ENCODE measurements at regions not wholly inside any gene's neighbourhood (a gene's known extent, or its start where the extent isn't known, plus 50 kb on each side); places are given as distances from the start of the nearest gene placed in this dataset.
"Not testable (repeated sequence)": the region's sequence is repeated elsewhere in the genome, so short reads cannot be mapped to it uniquely, and the experiment has no call there.

- no peak for DNase-seq
These were observed 102.1 kb upstream of the IGLL5 start for GRCh38 chr22:22785316-22786065.

- no peak for DNase-seq
These were observed 101.1 kb upstream of the IGLL5 start for GRCh38 chr22:22786301-22787115.

- DNase-seq: no peak
These were observed 100.5 kb upstream of the IGLL5 start for GRCh38 chr22:22787151-22787550.

GRCh38 chr22:22787786-22788459 lies 99.7 kb upstream of the IGLL5 start:
- peak; percentile 79 for DNase-seq

GRCh38 chr22:22788460-22789037 lies 99.1 kb upstream of the IGLL5 start:
- DNase-seq: no peak

- no peak for DNase-seq
These were observed 98.2 kb upstream of the IGLL5 start for GRCh38 chr22:22789233-22789921.

- DNase-seq: no peak
These were observed 97.4 kb upstream of the IGLL5 start for GRCh38 chr22:22789922-22790845.

GRCh38 chr22:22791438-22792181 lies 96.0 kb upstream of the IGLL5 start:
- DNase-seq: no peak

GRCh38 chr22:22792205-22792786 lies 95.3 kb upstream of the IGLL5 start:
- not testable (repeated sequence) for DNase-seq

- not testable (repeated sequence) for DNase-seq
These were observed 92.0 kb upstream of the IGLL5 start for GRCh38 chr22:22795639-22796038.

- DNase-seq: no peak
These were observed 90.9 kb upstream of the IGLL5 start for GRCh38 chr22:22796724-22797123.

- no peak for DNase-seq
These were observed 89.4 kb upstream of the IGLL5 start for GRCh38 chr22:22798232-22798616.

GRCh38 chr22:22798716-22799115 lies 88.9 kb upstream of the IGLL5 start:
- DNase-seq: no peak

GRCh38 chr22:22799561-22799960 lies 88.1 kb upstream of the IGLL5 start:
- no peak for DNase-seq

- no peak for DNase-seq
These were observed 86.9 kb upstream of the IGLL5 start for GRCh38 chr22:22800716-22801115.

- peak; percentile 57 for DNase-seq
These were observed 85.2 kb upstream of the IGLL5 start for GRCh38 chr22:22802339-22802970.

- DNase-seq: no peak
These were observed 84.2 kb upstream of the IGLL5 start for GRCh38 chr22:22803285-22803853.

- DNase-seq: peak; percentile 71
These were observed 77.6 kb upstream of the IGLL5 start for GRCh38 chr22:22810018-22810427.

- no peak for DNase-seq
These were observed 77.1 kb upstream of the IGLL5 start for GRCh38 chr22:22810471-22810870.
